Panc1 (cell line): ENCODE measurements at regions not wholly inside any gene's neighbourhood (a gene's known extent, or its start where the extent isn't known, plus 50 kb on each side); places are given as distances from the start of the nearest gene placed in this dataset.

Experiments used
- ATAC-seq: fragments of 200-7000 bp; cut with Tn5 transposase; 2 replicates; pipeline ENCODE4 v1.9.1; 2020; ENCODE audit warnings: mild to moderate bottlenecking, moderate library complexity
- BruUV-seq: library from RNA; stranded (reverse); fragments of 400-500 nt; replicated peaks from 2 replicates; lab custom pipeline; 2021; lab: Mats Ljungman, UMichigan
- CTCF ChIA-PET: fragments of 300-600 bp; sonication (Branson Sonifier 250); formaldehyde crosslinking; loops from one replicate; lab custom pipeline; 2022; ENCODE audit warnings: antibody characterized with exemption; lab: Charles Lee
- POLR2A ChIA-PET: fragments of 300-600 bp; sonication (Branson Sonifier 250); formaldehyde crosslinking; loops from one replicate; lab custom pipeline; 2022; ENCODE audit warnings: antibody characterized with exemption; lab: Charles Lee
- DNase-seq: peaks from one replicate; pipeline ENCODE4 v3.0.0-alpha.2; 2010; ENCODE audit warnings: low read depth, low spot score
- H3K27ac ChIP-seq: 2 replicates; pipeline ENCODE4 v1.5.1; 2011; ENCODE audit warnings: mild to moderate bottlenecking, low read length, inconsistent platforms
- H3K27me3 ChIP-seq: fragments of 200-500 bp; sonication (Bioruptor generic); 2 replicates; pipeline ENCODE4 v1.6.0; 2014; ENCODE audit warnings: low read length, inconsistent platforms; ENCODE audit not compliant: control insufficient read depth, insufficient read depth
- H3K36me3 ChIP-seq: fragments of 200-500 bp; sonication (Bioruptor generic); 2 replicates; pipeline ENCODE4 v1.5.1; 2014; ENCODE audit warnings: inconsistent platforms, mild to moderate bottlenecking, low read length, moderate library complexity; ENCODE audit not compliant: control insufficient read depth, insufficient read depth
- H3K4me1 ChIP-seq: 2 replicates; pipeline ENCODE4 v1.5.1; 2011; ENCODE audit warnings: inconsistent platforms, mild to moderate bottlenecking, low read length, moderate library complexity; ENCODE audit not compliant: control insufficient read depth, insufficient read depth
- H3K4me3 ChIP-seq, 2 experiments: 2 replicates each; pipeline ENCODE4 v1.5.1; 2011 to 2012; ENCODE audit warnings: low read depth in 2 of 2, low read length in 2 of 2, mild to moderate bottlenecking in 2 of 2, inconsistent platforms in 1 of 2, moderate library complexity in 1 of 2
- H3K9me3 ChIP-seq: fragments of 200-500 bp; sonication (Bioruptor generic); 2 replicates; pipeline ENCODE4 v1.5.1; 2014; ENCODE audit warnings: low read depth, mild to moderate bottlenecking, inconsistent platforms, low read length, moderate library complexity; ENCODE audit not compliant: control insufficient read depth, insufficient read depth
- CTCF ChIP-seq: fragments of 450-650 bp; IDR thresholded peaks from 2 replicates; pipeline ENCODE4 v1.5.1; 2017; ENCODE audit warnings: mild to moderate bottlenecking
- POLR2AphosphoS5 ChIP-seq: IDR thresholded peaks from 2 replicates; pipeline ENCODE4 v1.6.1; 2012; ENCODE audit warnings: mild to moderate bottlenecking, low read depth, low read length, moderate library complexity
- SIN3A ChIP-seq: IDR thresholded peaks from 2 replicates; pipeline ENCODE4 v1.6.1; 2012; ENCODE audit warnings: low read depth, mild to moderate bottlenecking, low read length, moderate library complexity, borderline replicate concordance; ENCODE audit not compliant: insufficient read depth
- TCF7L2 ChIP-seq: IDR thresholded peaks from 2 replicates; pipeline ENCODE4 v1.6.1; 2011; ENCODE audit warnings: mild to moderate bottlenecking, low read depth, low read length, inconsistent platforms
- in situ Hi-C: cut with HindIII; loops from 2 replicates; pipeline ENCODE4 v1.10.0; 2016; ENCODE audit warnings: low sequenced_read_pairs, low pct_unique_long_range_greater_than_20kb
- intact Hi-C: fragments of 100-400 bp; cut with micrococcal nuclease; formaldehyde crosslinking; loops from one replicate; pipeline ENCODE4 v1.10.0; 2022; ENCODE audit not compliant: unreplicated experiment
- TF ChIP-seq, protein P1 (sequence below), 2 experiments: IDR thresholded peaks; 2 replicates each; pipeline ENCODE4 v1.6.1; 2011 to 2012; ENCODE audit warnings: low read depth in 2 of 2, control low read depth in 1 of 2, low read length in 1 of 2, mild to moderate bottlenecking in 1 of 2, moderate library complexity in 1 of 2; ENCODE audit not compliant: insufficient read depth in 1 of 2

GRCh38 chr17:14986127-14986526 is 279.0 kb downstream of the PMP22 start:
- H3K27ac ChIP-seq: no peak overlapping the region
- in situ Hi-C loops (no loop called here), intact Hi-C loops (no loop called here)
- DNase-seq (no peak), ATAC-seq (no peak)
- H3K4me1 ChIP-seq: no peaks in the 10 kb centered on the region
- ChIA-PET CTCF (no interaction called here), POLR2A (no interaction called here)
- no peak overlapping the region for H3K4me3 ChIP-seq
- H3K9me3 ChIP-seq: no peaks in the 10 kb centered on the region
- no peaks in the 10 kb centered on the region for H3K27me3 ChIP-seq
- TF ChIP-seq TCF7L2: no peak
- TF ChIP-seq, protein P1, sequence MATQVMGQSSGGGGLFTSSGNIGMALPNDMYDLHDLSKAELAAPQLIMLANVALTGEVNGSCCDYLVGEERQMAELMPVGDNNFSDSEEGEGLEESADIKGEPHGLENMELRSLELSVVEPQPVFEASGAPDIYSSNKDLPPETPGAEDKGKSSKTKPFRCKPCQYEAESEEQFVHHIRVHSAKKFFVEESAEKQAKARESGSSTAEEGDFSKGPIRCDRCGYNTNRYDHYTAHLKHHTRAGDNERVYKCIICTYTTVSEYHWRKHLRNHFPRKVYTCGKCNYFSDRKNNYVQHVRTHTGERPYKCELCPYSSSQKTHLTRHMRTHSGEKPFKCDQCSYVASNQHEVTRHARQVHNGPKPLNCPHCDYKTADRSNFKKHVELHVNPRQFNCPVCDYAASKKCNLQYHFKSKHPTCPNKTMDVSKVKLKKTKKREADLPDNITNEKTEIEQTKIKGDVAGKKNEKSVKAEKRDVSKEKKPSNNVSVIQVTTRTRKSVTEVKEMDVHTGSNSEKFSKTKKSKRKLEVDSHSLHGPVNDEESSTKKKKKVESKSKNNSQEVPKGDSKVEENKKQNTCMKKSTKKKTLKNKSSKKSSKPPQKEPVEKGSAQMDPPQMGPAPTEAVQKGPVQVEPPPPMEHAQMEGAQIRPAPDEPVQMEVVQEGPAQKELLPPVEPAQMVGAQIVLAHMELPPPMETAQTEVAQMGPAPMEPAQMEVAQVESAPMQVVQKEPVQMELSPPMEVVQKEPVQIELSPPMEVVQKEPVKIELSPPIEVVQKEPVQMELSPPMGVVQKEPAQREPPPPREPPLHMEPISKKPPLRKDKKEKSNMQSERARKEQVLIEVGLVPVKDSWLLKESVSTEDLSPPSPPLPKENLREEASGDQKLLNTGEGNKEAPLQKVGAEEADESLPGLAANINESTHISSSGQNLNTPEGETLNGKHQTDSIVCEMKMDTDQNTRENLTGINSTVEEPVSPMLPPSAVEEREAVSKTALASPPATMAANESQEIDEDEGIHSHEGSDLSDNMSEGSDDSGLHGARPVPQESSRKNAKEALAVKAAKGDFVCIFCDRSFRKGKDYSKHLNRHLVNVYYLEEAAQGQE (IDR thresholded peaks at IDR 0.05; ENCODE audit: insufficient read depth in 1 of 2, low read depth in 2 of 2, low read length in 1 of 2): no peak
- TF ChIP-seq CTCF: no peak
- no peak for TF ChIP-seq POLR2AphosphoS5
- TF ChIP-seq SIN3A: no peak
- BruUV-seq: no TSS peak
- H3K36me3 ChIP-seq: no peaks in the 10 kb centered on the region

GRCh38 chr17:14972844-14973243 is 292.3 kb downstream of the PMP22 start:
- no peak for DNase-seq
- CTCF ChIA-PET: no interaction called here
- no peaks in the 10 kb centered on the region for H3K9me3 ChIP-seq
- in situ Hi-C loops (no loop called here), intact Hi-C loops (no loop called here)
- TF ChIP-seq SIN3A (no peak), CTCF (no peak), TCF7L2 (no peak), POLR2AphosphoS5 (no peak)
- TF ChIP-seq, protein P1 (IDR thresholded peaks at IDR 0.05; ENCODE audit: insufficient read depth in 1 of 2, low read depth in 2 of 2, low read length in 1 of 2): no peak
- H3K27me3 ChIP-seq: no peaks in the 10 kb centered on the region
- POLR2A ChIA-PET: no interaction called here
- H3K4me3 ChIP-seq: no peak overlapping the region
- BruUV-seq: no TSS peak
- no peaks in the 10 kb centered on the region for H3K36me3 ChIP-seq
- no peak for ATAC-seq
- no peak overlapping the region for H3K27ac ChIP-seq
- no peaks in the 10 kb centered on the region for H3K4me1 ChIP-seq
